Panc1 (cell line): ENCODE measurements at regions not wholly inside any gene's neighbourhood (a gene's known extent, or its start where the extent isn't known, plus 50 kb on each side); places are given as distances from the start of the nearest gene placed in this dataset.

ENCODE experiments used
- ATAC-seq: fragments of 200-7000 bp; cut with Tn5 transposase; 2 replicates; pipeline ENCODE4 v1.9.1; 2020; ENCODE audit warnings: mild to moderate bottlenecking, moderate library complexity
- BruUV-seq: library from RNA; stranded (reverse); fragments of 400-500 nt; replicated peaks from 2 replicates; lab custom pipeline; 2021; lab: Mats Ljungman, UMichigan
- CTCF ChIA-PET: fragments of 300-600 bp; sonication (Branson Sonifier 250); formaldehyde crosslinking; loops from one replicate; lab custom pipeline; 2022; ENCODE audit warnings: antibody characterized with exemption; lab: Charles Lee
- POLR2A ChIA-PET: fragments of 300-600 bp; sonication (Branson Sonifier 250); formaldehyde crosslinking; loops from one replicate; lab custom pipeline; 2022; ENCODE audit warnings: antibody characterized with exemption; lab: Charles Lee
- DNase-seq: peaks from one replicate; pipeline ENCODE4 v3.0.0-alpha.2; 2010; ENCODE audit warnings: low read depth, low spot score
- H3K27ac ChIP-seq: 2 replicates; pipeline ENCODE4 v1.5.1; 2011; ENCODE audit warnings: mild to moderate bottlenecking, low read length, inconsistent platforms
- H3K27me3 ChIP-seq: fragments of 200-500 bp; sonication (Bioruptor generic); 2 replicates; pipeline ENCODE4 v1.6.0; 2014; ENCODE audit warnings: low read length, inconsistent platforms; ENCODE audit not compliant: control insufficient read depth, insufficient read depth
- H3K36me3 ChIP-seq: fragments of 200-500 bp; sonication (Bioruptor generic); 2 replicates; pipeline ENCODE4 v1.5.1; 2014; ENCODE audit warnings: inconsistent platforms, mild to moderate bottlenecking, low read length, moderate library complexity; ENCODE audit not compliant: control insufficient read depth, insufficient read depth
- H3K4me1 ChIP-seq: 2 replicates; pipeline ENCODE4 v1.5.1; 2011; ENCODE audit warnings: inconsistent platforms, mild to moderate bottlenecking, low read length, moderate library complexity; ENCODE audit not compliant: control insufficient read depth, insufficient read depth
- H3K4me3 ChIP-seq, 2 experiments: 2 replicates each; pipeline ENCODE4 v1.5.1; 2011 to 2012; ENCODE audit warnings: low read depth in 2 of 2, low read length in 2 of 2, mild to moderate bottlenecking in 2 of 2, inconsistent platforms in 1 of 2, moderate library complexity in 1 of 2
- H3K9me3 ChIP-seq: fragments of 200-500 bp; sonication (Bioruptor generic); 2 replicates; pipeline ENCODE4 v1.5.1; 2014; ENCODE audit warnings: low read depth, mild to moderate bottlenecking, inconsistent platforms, low read length, moderate library complexity; ENCODE audit not compliant: control insufficient read depth, insufficient read depth
- POLR2AphosphoS5 ChIP-seq: IDR thresholded peaks from 2 replicates; pipeline ENCODE4 v1.6.1; 2012; ENCODE audit warnings: mild to moderate bottlenecking, low read depth, low read length, moderate library complexity
- SIN3A ChIP-seq: IDR thresholded peaks from 2 replicates; pipeline ENCODE4 v1.6.1; 2012; ENCODE audit warnings: low read depth, mild to moderate bottlenecking, low read length, moderate library complexity, borderline replicate concordance; ENCODE audit not compliant: insufficient read depth
- TCF7L2 ChIP-seq: IDR thresholded peaks from 2 replicates; pipeline ENCODE4 v1.6.1; 2011; ENCODE audit warnings: mild to moderate bottlenecking, low read depth, low read length, inconsistent platforms
- in situ Hi-C: cut with HindIII; loops from 2 replicates; pipeline ENCODE4 v1.10.0; 2016; ENCODE audit warnings: low sequenced_read_pairs, low pct_unique_long_range_greater_than_20kb
- intact Hi-C: fragments of 100-400 bp; cut with micrococcal nuclease; formaldehyde crosslinking; loops from one replicate; pipeline ENCODE4 v1.10.0; 2022; ENCODE audit not compliant: unreplicated experiment
- TF ChIP-seq, protein P1 (sequence below): fragments of 450-650 bp; IDR thresholded peaks from 2 replicates; pipeline ENCODE4 v1.5.1; 2017; ENCODE audit warnings: mild to moderate bottlenecking
- TF ChIP-seq, protein P2 (sequence below), 2 experiments: IDR thresholded peaks; 2 replicates each; pipeline ENCODE4 v1.6.1; 2011 to 2012; ENCODE audit warnings: low read depth in 2 of 2, control low read depth in 1 of 2, low read length in 1 of 2, mild to moderate bottlenecking in 1 of 2, moderate library complexity in 1 of 2; ENCODE audit not compliant: insufficient read depth in 1 of 2

DNA sequence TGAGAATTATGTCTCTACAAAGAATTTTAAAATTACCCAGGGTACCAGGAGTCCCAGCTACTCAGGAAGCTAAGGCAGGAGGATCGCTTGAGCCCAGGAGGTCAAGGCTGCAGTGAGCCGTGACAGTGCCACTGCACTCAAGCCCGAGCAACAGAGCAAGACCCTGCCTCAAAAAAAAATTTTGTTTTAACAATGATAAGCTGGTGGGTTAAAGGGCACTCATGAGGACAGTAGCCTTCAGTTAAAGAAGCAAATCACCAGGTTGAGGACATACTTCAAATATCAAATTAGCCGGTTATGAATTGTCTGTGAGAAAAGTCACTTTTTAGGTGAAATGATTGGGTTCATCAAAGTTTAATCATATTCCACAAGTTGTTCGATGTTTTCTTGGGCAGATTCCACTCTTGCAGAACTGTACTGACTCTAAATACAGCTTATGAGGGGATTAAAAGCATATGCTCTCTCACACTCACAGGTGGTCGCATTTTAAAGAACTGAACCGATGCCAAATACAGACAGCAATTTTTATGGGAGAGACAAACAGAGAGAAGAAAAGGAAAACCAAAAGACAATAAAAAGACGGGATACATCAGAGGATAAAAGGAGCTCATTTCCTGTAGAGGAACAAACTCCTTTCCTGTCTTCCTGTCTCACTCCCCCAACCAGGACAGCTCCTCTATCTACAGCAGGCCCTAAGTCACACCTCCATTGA lies 582.8 kb upstream of the NRP1 start:
- ATAC-seq = no peak
- in situ Hi-C loops = no loop called here
- Histone ChIP-seq H3K4me1 (no peaks in the 10 kb centered on the region), H3K9me3 (no peaks in the 10 kb centered on the region), H3K27ac (no peak overlapping the region), H3K4me3 (no peak overlapping the region), H3K27me3 (no peaks in the 10 kb centered on the region), H3K36me3 (no peaks in the 10 kb centered on the region)
- ChIA-PET CTCF (no interaction called here), POLR2A (no interaction called here)
- no peak for DNase-seq
- intact Hi-C loops = no loop called here
- no TSS peak for BruUV-seq
- no peak for TF ChIP-seq SIN3A
- TF ChIP-seq, protein P1, sequence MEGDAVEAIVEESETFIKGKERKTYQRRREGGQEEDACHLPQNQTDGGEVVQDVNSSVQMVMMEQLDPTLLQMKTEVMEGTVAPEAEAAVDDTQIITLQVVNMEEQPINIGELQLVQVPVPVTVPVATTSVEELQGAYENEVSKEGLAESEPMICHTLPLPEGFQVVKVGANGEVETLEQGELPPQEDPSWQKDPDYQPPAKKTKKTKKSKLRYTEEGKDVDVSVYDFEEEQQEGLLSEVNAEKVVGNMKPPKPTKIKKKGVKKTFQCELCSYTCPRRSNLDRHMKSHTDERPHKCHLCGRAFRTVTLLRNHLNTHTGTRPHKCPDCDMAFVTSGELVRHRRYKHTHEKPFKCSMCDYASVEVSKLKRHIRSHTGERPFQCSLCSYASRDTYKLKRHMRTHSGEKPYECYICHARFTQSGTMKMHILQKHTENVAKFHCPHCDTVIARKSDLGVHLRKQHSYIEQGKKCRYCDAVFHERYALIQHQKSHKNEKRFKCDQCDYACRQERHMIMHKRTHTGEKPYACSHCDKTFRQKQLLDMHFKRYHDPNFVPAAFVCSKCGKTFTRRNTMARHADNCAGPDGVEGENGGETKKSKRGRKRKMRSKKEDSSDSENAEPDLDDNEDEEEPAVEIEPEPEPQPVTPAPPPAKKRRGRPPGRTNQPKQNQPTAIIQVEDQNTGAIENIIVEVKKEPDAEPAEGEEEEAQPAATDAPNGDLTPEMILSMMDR = no peak

DNA sequence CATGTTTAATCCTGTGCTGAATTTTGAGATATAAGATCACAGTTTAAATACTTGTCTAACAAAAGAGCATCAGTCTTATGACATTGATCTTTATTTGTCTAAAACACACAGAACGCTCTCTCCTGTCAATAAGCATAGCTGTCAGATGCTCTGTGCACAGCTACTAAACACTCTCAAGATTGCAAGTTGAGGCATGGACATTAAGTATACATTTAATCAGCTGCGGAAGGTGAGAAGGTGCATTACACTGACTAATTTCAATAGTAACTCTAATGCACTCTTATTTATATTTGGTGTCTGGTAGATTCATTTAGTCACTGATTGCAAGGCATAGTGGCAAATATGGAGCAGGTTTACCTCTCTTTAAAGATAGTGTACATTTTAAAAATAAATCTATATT lies 580.3 kb upstream of the NRP1 start:
- Histone ChIP-seq H3K27ac (no peak overlapping the region), H3K36me3 (no peaks in the 10 kb centered on the region), H3K4me1 (no peaks in the 10 kb centered on the region), H3K4me3 (no peak overlapping the region), H3K9me3 (no peaks in the 10 kb centered on the region), H3K27me3 (no peaks in the 10 kb centered on the region)
- intact Hi-C loops (no loop called here), in situ Hi-C loops (no loop called here)
- ATAC-seq (no peak), DNase-seq (no peak)
- ChIA-PET CTCF (no interaction called here), POLR2A (no interaction called here)
- no TSS peak for BruUV-seq
- TF ChIP-seq, protein P2, sequence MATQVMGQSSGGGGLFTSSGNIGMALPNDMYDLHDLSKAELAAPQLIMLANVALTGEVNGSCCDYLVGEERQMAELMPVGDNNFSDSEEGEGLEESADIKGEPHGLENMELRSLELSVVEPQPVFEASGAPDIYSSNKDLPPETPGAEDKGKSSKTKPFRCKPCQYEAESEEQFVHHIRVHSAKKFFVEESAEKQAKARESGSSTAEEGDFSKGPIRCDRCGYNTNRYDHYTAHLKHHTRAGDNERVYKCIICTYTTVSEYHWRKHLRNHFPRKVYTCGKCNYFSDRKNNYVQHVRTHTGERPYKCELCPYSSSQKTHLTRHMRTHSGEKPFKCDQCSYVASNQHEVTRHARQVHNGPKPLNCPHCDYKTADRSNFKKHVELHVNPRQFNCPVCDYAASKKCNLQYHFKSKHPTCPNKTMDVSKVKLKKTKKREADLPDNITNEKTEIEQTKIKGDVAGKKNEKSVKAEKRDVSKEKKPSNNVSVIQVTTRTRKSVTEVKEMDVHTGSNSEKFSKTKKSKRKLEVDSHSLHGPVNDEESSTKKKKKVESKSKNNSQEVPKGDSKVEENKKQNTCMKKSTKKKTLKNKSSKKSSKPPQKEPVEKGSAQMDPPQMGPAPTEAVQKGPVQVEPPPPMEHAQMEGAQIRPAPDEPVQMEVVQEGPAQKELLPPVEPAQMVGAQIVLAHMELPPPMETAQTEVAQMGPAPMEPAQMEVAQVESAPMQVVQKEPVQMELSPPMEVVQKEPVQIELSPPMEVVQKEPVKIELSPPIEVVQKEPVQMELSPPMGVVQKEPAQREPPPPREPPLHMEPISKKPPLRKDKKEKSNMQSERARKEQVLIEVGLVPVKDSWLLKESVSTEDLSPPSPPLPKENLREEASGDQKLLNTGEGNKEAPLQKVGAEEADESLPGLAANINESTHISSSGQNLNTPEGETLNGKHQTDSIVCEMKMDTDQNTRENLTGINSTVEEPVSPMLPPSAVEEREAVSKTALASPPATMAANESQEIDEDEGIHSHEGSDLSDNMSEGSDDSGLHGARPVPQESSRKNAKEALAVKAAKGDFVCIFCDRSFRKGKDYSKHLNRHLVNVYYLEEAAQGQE (IDR thresholded peaks at IDR 0.05; ENCODE audit: insufficient read depth in 1 of 2, low read depth in 2 of 2, low read length in 1 of 2) = no peak
- TF ChIP-seq POLR2AphosphoS5 = no peak
- TF ChIP-seq SIN3A = no peak
- no peak for TF ChIP-seq TCF7L2
- TF ChIP-seq, protein P1 = no peak
